GM15510 (cell line): ENCODE measurements at regions not wholly inside any gene's neighbourhood (a gene's known extent, or its start where the extent isn't known, plus 50 kb on each side); places are given as distances from the start of the nearest gene placed in this dataset.

ENCODE experiments used
- POLR2A ChIP-seq: IDR thresholded peaks from 3 replicates; pipeline ENCODE4 v1.6.1; 2011; ENCODE audit warnings: borderline replicate concordance; ENCODE audit not compliant: insufficient read length; ENCODE audit errors: extremely low read depth

DNA sequence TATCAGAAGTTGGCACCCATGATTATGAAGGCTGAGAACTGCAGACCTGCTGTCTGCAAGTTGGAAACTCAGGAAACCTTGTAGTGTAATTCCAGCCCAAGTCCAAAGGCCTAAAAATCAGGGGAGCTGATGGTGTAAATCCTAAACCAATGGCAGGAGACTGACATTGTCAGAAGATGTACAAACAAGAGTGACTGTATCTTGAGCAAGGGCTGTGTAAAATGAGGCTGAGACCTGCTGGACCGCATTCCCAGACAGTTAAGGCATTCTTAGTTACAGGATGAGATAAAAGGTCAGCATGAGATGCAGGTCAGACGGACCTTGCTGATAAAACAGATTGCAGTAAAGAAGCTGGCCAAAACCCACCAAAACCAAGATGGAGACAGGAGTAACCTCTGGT, 147.7 kb downstream of the COG6 start:
- no peak for TF ChIP-seq POLR2A

GRCh38 chr13:39803851-39804250, 148.4 kb downstream of the COG6 start:
- no peak for TF ChIP-seq POLR2A

- TF ChIP-seq POLR2A, result no peak
These were observed 149.1 kb downstream of the COG6 start for GRCh38 chr13:39804332-39805210.

GRCh38 chr13:39809466-39809865, 154.0 kb downstream of the COG6 start:
- TF ChIP-seq POLR2A, result no peak

GRCh38 chr13:39810091-39810877, 154.8 kb downstream of the COG6 start:
- TF ChIP-seq POLR2A, result no peak

- TF ChIP-seq POLR2A, result no peak
These were observed 155.6 kb downstream of the COG6 start for GRCh38 chr13:39811051-39811450.

DNA sequence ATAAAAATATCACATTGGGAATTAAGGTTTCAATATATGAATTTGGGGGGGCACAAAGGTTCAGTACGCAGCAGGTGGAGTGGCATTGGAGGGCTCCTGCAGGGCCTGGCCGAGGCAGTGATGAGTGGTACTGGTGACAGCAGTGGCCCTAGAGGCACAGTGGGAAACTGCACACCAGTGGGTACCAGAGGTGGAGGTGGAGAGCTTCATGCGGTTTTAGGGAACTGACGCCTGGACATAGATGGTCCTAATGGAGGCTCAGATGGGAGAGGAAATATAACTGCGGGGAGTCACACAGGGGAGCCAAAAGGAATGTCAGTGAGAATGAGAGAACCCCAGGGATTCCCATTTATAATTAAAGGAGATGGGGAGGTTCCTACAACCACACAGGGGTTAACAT, 156.2 kb downstream of the COG6 start:
- no peak for TF ChIP-seq POLR2A

DNA sequence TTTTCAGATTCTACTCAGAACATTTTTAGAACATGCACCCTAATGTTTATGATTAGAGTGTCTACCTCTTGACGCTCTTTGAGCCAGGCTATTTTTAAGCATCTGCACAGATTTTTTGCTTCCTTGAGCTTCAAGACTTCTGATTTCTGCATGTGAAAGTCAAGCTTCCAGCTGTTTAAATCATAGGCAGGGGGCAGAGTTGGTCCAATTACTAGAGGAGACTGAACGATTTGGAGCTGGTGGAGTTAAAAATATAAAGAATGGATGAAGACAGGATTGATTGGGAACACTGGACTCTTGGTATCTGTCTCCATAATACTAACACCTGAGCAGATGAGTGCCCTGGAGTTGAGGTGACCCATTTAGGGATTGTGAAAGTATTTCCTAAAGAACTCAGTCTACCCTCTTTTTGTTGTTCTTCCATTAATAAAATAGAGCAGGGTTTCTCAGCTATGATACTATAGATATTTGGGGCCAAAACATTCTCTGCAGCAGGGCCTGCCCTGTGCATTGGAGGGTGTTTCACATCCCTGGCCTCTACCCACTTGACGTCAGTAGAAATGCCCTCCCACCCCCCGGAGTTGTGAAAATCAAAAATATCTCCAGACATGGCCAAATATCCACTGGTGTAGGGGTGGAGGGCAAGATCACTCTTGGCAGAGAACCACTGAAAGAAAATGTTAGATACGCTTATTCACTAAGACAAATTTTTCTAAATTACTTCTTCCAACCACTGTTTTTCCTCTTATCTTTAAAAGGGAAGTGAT, 160.1 kb downstream of the COG6 start:
- TF ChIP-seq POLR2A, result no peak

GRCh38 chr13:39816936-39817335, 161.5 kb downstream of the COG6 start:
- TF ChIP-seq POLR2A, result no peak

DNA sequence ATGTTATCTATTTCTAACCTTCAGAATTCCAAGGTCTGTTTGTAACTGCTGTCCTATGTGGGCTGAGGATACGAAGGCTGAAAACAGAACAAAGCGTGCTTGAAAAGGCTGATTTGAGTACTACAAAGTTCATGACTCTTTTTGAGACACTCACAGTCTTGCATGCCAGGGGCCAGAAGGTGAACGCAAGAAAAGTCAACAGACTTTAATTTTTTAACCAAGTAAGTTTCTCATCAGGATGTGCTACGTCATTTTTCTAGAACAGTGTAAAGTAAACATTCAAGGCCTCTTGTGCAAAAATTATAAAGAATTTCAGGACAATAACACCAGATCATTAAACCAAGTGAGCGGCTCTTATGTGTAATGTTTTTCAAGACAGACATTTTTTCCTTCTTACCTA, 163.5 kb downstream of the COG6 start:
- TF ChIP-seq POLR2A, result no peak

DNA sequence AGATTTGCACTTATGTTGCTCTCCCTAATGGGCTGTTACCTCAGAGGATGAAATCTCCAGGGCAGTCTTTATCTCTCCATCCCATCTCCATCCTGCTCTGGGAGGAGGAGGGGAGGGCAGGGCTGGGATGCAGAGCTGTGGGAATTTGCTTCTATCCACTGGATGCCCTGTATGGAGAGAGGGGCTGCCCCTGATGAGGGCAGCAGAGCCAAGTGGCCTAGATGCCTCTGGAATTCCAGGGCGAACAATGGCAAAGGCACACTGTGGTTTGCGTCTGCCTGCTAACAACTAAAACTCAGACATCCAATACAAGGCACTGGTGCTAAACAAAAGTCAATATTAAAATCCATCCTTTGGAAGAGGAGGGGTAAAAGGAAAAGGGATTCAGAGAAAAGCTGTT, 165.1 kb downstream of the COG6 start:
- no peak for TF ChIP-seq POLR2A

DNA sequence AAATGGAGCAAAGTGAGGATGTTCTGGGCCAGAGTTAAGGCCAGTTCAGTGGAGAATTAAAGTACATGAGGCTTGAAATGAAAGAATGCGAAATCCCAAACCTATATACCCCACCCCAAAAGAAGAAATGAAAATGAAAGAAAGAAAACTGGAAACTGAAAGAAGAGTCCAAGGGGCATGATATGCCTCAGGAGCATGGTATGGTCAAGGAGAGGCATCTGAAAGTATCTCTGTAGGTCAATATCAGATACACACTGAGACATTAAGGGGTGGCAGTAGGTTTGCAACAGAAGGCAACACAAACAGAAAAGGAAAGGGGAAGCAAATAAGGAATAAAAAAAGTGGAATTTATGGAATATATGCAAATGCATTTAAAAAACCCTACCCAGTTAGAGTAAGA, 166.5 kb downstream of the COG6 start:
- TF ChIP-seq POLR2A, result no peak

DNA sequence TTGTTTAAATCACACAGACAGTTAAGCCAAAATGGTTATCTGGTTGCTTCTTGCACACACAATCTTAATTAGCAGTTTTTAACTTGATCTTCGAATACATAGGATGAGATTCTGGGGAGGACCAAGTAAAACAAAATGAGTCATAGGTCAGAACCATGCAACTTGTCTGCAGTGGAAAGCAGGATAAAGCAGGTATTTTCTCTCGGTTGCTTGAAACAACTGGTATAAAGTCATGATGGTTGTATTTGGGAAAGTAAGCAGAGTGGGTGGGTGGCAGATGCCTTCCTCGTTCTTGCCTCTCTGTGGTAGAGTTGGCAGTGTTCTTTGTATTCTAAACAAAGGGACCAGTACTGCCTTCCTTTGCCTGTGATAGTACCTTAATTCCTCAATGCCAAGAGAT, 167.0 kb downstream of the COG6 start:
- TF ChIP-seq POLR2A, result no peak

- no peak for TF ChIP-seq POLR2A
These were observed 167.7 kb downstream of the COG6 start for GRCh38 chr13:39823063-39823713.
